Esophagus muscularis mucosa (tissue), 4 donors: ENCODE measurements at regions not wholly inside any gene's neighbourhood (a gene's known extent, or its start where the extent isn't known, plus 50 kb on each side); places are given as distances from the start of the nearest gene placed in this dataset.

Experiments
- CTCF ChIP-seq, 3 experiments: fragments of 200-600 bp in 2 of 3; fragments of 450-650 bp in 1 of 3; sonication (generic) in 2 of 3; IDR thresholded peaks; one replicate each; pipeline ENCODE4 v1.5.1; 2017 to 2019; ENCODE audit warnings: antibody characterized with exemption in 3 of 3, mild to moderate bottlenecking in 2 of 3, moderate library complexity in 1 of 3
- EP300 ChIP-seq: sonication (generic); formaldehyde crosslinking; IDR thresholded peaks from one replicate; pipeline ENCODE4 v1.6.1; 2017; ENCODE audit warnings: antibody characterized with exemption
- POLR2A ChIP-seq: fragments of 450-650 bp; IDR thresholded peaks from one replicate; pipeline ENCODE4 v1.6.1; 2017; ENCODE audit warnings: antibody characterized with exemption, moderate library complexity, mild to moderate bottlenecking, low read depth
- POLR2AphosphoS5 ChIP-seq, 2 donors: sonication (generic); formaldehyde crosslinking; IDR thresholded peaks; one replicate each; pipeline ENCODE4 v1.6.1; 2017; ENCODE audit warnings: antibody characterized with exemption in 2 of 2

- no peak for TF ChIP-seq CTCF (IDR thresholded peaks at IDR 0.05)
- no peak for TF ChIP-seq POLR2AphosphoS5 (IDR thresholded peaks at IDR 0.05)
- no peak for TF ChIP-seq EP300
- TF ChIP-seq POLR2A, result no peak
These were observed 192.8 kb downstream of the CLIC5 start for GRCh38 chr6:45822873-45823272.
